Liver (tissue), 8 donors: ENCODE measurements at regions not wholly inside any gene's neighbourhood (a gene's known extent, or its start where the extent isn't known, plus 50 kb on each side); places are given as distances from the start of the nearest gene placed in this dataset.

ENCODE experiments used
- DNase-seq: peaks from one replicate; pipeline ENCODE4 v3.0.0-alpha.2; 2017; ENCODE audit warnings: low spot score
- H3K27ac ChIP-seq, 2 donors: one replicate each; pipeline ENCODE4 v1.7.0; 2013; ENCODE audit warnings: inconsistent platforms in 2 of 2, low read length in 2 of 2, control low read depth in 1 of 2, low read depth in 1 of 2, mild to moderate bottlenecking in 1 of 2
- H3K27me3 ChIP-seq, 4 donors: one replicate each; pipeline versions ENCODE4 v1.6.1 to v1.7.0; 2013; ENCODE audit warnings: low read length in 3 of 4, inconsistent platforms in 1 of 4, mild to moderate bottlenecking in 1 of 4, moderate library complexity in 1 of 4; ENCODE audit not compliant: control insufficient read depth in 4 of 4, insufficient read depth in 4 of 4
- H3K36me3 ChIP-seq, 4 donors: one replicate each; pipeline versions ENCODE4 v1.6.1 to v1.7.0; 2013; ENCODE audit warnings: low read length in 3 of 4, mild to moderate bottlenecking in 3 of 4, low read depth in 1 of 4, moderate library complexity in 1 of 4; ENCODE audit not compliant: control insufficient read depth in 4 of 4, insufficient read depth in 3 of 4
- H3K4me1 ChIP-seq, 4 donors: one replicate each; pipeline versions ENCODE4 v1.6.1 to v1.7.0; 2013; ENCODE audit warnings: low read length in 3 of 4, mild to moderate bottlenecking in 3 of 4, moderate library complexity in 1 of 4; ENCODE audit not compliant: control insufficient read depth in 4 of 4, insufficient read depth in 4 of 4
- H3K4me3 ChIP-seq, 3 donors: one replicate each; pipeline versions ENCODE4 v1.6.1 to v1.7.0; 2013; ENCODE audit warnings: low read length in 3 of 3, control low read depth in 1 of 3, low read depth in 1 of 3, mild to moderate bottlenecking in 1 of 3
- H3K9ac ChIP-seq, 2 donors: one replicate each; pipeline ENCODE4 v1.7.0; 2013; ENCODE audit warnings: low read length in 2 of 2, mild to moderate bottlenecking in 2 of 2, moderate library complexity in 2 of 2, control low read depth in 1 of 2, low read depth in 1 of 2
- H3K9me3 ChIP-seq, 4 donors: one replicate each; pipeline versions ENCODE4 v1.6.1 to v1.7.0; 2013; ENCODE audit warnings: low read length in 3 of 4; ENCODE audit not compliant: control insufficient read depth in 4 of 4
- EGR1 ChIP-seq, 2 donors: IDR thresholded peaks; 2 replicates each; pipeline ENCODE4 v1.6.1; 2016 to 2018; ENCODE audit warnings: antibody characterized with exemption in 2 of 2, low read depth in 2 of 2
- FOXA2 ChIP-seq: IDR thresholded peaks from 2 replicates; pipeline ENCODE4 v1.6.1; 2016; ENCODE audit warnings: antibody characterized with exemption
- GABPA ChIP-seq, 2 donors: IDR thresholded peaks in 1 of 2; conservative IDR thresholded peaks in 1 of 2; 2 replicates each; pipeline ENCODE4 v1.6.1; 2016; ENCODE audit warnings: antibody characterized with exemption in 2 of 2, mild to moderate bottlenecking in 1 of 2, moderate library complexity in 1 of 2
- HNF4G ChIP-seq: IDR thresholded peaks from 2 replicates; pipeline ENCODE4 v1.6.1; 2016; ENCODE audit warnings: antibody characterized with exemption
- JUND ChIP-seq, 2 donors: IDR thresholded peaks; 2 replicates each; pipeline ENCODE4 v1.6.1; 2016; ENCODE audit warnings: antibody characterized with exemption in 2 of 2
- NR2F2 ChIP-seq: IDR thresholded peaks from 2 replicates; pipeline ENCODE4 v1.6.1; 2016; ENCODE audit warnings: antibody characterized with exemption
- RAD21 ChIP-seq, 2 donors: IDR thresholded peaks; 2 replicates each; pipeline ENCODE4 v1.6.1; 2016; ENCODE audit warnings: antibody characterized with exemption in 2 of 2, mild to moderate bottlenecking in 2 of 2
- RXRA ChIP-seq, 2 donors: IDR thresholded peaks; 2 replicates each; pipeline ENCODE4 v1.6.1; 2017 to 2018; ENCODE audit warnings: antibody characterized with exemption in 2 of 2, mild to moderate bottlenecking in 1 of 2
- YY1 ChIP-seq: IDR thresholded peaks from 2 replicates; pipeline ENCODE4 v1.6.1; 2016; ENCODE audit warnings: antibody characterized with exemption, mild to moderate bottlenecking
- WGBS: extraction: QIAGEN DNeasy Blood & Tissue Kit; methylation state at CpG from one replicate; pipeline ENCODE4 v1.1.7; 2013; 5-methylcytosine and 5-hydroxymethylcytosine counted together
- TF ChIP-seq, protein P1 (sequence below): IDR thresholded peaks from 2 replicates; pipeline ENCODE4 v1.6.1; 2016; ENCODE audit warnings: antibody characterized with exemption, mild to moderate bottlenecking
- TF ChIP-seq, protein P2 (sequence below): fragments of 150-350 bp; IDR thresholded peaks from 2 replicates; pipeline ENCODE4 v1.5.1; 2017; ENCODE audit warnings: improper control_type of control experiment, low read depth, low read length; ENCODE audit not compliant: missing input control
- TF ChIP-seq, protein P3 (sequence below): IDR thresholded peaks from 2 replicates; pipeline ENCODE4 v1.6.1; 2016; ENCODE audit warnings: antibody characterized with exemption
- TF ChIP-seq, protein P4 (sequence below): IDR thresholded peaks from 2 replicates; pipeline ENCODE4 v1.6.1; 2016; ENCODE audit warnings: antibody characterized with exemption
- TF ChIP-seq, protein P5 (sequence below): IDR thresholded peaks from 2 replicates; pipeline ENCODE4 v1.6.1; 2016; ENCODE audit warnings: antibody characterized with exemption
- donor health status: healthy.
- donor health status: healthy.
- donor health status: healthy.
- donor health status: healthy.
- donor health status: healthy.

DNA sequence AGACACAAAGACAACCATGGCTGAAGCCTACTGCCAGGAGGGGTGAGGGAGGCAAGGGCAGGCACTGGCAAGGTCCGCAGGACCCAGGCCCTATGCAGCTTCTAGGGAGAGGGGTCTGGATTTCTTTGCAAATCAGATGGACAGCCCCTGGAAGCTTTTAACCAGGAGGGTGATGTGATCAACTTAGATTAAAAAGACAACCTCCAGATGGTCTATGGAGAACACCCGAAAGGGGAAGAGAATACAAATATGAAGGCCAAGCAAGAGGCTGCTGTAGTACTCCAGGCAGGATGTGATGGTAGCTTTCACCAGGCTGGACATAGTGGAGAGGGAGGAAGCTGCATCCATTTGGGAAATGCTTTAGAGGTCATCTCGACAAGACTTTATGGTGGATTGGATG lies 83.3 kb upstream of the TSPAN11 start (continued):
- TF ChIP-seq, protein P1, sequence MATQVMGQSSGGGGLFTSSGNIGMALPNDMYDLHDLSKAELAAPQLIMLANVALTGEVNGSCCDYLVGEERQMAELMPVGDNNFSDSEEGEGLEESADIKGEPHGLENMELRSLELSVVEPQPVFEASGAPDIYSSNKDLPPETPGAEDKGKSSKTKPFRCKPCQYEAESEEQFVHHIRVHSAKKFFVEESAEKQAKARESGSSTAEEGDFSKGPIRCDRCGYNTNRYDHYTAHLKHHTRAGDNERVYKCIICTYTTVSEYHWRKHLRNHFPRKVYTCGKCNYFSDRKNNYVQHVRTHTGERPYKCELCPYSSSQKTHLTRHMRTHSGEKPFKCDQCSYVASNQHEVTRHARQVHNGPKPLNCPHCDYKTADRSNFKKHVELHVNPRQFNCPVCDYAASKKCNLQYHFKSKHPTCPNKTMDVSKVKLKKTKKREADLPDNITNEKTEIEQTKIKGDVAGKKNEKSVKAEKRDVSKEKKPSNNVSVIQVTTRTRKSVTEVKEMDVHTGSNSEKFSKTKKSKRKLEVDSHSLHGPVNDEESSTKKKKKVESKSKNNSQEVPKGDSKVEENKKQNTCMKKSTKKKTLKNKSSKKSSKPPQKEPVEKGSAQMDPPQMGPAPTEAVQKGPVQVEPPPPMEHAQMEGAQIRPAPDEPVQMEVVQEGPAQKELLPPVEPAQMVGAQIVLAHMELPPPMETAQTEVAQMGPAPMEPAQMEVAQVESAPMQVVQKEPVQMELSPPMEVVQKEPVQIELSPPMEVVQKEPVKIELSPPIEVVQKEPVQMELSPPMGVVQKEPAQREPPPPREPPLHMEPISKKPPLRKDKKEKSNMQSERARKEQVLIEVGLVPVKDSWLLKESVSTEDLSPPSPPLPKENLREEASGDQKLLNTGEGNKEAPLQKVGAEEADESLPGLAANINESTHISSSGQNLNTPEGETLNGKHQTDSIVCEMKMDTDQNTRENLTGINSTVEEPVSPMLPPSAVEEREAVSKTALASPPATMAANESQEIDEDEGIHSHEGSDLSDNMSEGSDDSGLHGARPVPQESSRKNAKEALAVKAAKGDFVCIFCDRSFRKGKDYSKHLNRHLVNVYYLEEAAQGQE, result no peak
- TF ChIP-seq JUND (IDR thresholded peaks at IDR 0.05) (no peak), GABPA (IDR thresholded peaks at IDR 0.05 in 1 of 2, conservative IDR thresholded peaks at IDR 0.05 in 1 of 2) (no peak)

DNA sequence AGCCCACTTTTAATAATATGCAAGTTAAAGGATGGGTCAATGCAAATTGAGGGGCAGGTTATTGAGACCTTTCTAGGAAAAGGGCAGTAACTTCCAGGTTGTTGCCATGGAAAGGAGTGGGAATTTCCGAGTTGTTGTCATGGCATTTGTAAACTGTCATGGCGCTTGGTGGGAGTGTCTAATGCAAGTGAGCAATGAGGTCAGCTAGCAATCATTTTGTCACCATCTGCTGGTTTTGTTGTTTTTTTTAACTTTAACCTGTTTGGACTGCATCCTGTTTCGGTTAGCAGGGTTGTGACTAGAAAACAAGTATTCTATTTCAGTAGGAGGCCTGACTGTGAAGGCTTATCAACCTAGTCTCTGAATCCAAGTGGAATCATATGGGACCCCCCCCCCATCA lies 85.8 kb upstream of the TSPAN11 start:
- Histone ChIP-seq H3K9ac (no peak overlapping the region), H3K27ac (no peak overlapping the region), H3K4me3 (no peak overlapping the region), H3K27me3 (peaks cover 0 to 3% (median 0%) of the 10 kb centered on the region in 4 donors), H3K36me3 (no peaks in the 10 kb centered on the region), H3K4me1 (no peaks in the 10 kb centered on the region), H3K9me3 (no peaks in the 10 kb centered on the region)
- DNase-seq, result no peak
- TF ChIP-seq GABPA (IDR thresholded peaks at IDR 0.05 in 1 of 2, conservative IDR thresholded peaks at IDR 0.05 in 1 of 2) (no peak), HNF4G (no peak), RAD21 (IDR thresholded peaks at IDR 0.05) (no peak), JUND (IDR thresholded peaks at IDR 0.05) (no peak), EGR1 (IDR thresholded peaks at IDR 0.05; ENCODE audit: low read depth in 2 of 2) (no peak), RXRA (IDR thresholded peaks at IDR 0.05) (no peak), NR2F2 (no peak), YY1 (no peak), FOXA2 (no peak)
- TF ChIP-seq, protein P2, sequence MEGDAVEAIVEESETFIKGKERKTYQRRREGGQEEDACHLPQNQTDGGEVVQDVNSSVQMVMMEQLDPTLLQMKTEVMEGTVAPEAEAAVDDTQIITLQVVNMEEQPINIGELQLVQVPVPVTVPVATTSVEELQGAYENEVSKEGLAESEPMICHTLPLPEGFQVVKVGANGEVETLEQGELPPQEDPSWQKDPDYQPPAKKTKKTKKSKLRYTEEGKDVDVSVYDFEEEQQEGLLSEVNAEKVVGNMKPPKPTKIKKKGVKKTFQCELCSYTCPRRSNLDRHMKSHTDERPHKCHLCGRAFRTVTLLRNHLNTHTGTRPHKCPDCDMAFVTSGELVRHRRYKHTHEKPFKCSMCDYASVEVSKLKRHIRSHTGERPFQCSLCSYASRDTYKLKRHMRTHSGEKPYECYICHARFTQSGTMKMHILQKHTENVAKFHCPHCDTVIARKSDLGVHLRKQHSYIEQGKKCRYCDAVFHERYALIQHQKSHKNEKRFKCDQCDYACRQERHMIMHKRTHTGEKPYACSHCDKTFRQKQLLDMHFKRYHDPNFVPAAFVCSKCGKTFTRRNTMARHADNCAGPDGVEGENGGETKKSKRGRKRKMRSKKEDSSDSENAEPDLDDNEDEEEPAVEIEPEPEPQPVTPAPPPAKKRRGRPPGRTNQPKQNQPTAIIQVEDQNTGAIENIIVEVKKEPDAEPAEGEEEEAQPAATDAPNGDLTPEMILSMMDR, result no peak
- TF ChIP-seq, protein P3, sequence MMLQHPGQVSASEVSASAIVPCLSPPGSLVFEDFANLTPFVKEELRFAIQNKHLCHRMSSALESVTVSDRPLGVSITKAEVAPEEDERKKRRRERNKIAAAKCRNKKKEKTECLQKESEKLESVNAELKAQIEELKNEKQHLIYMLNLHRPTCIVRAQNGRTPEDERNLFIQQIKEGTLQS, result no peak
- TF ChIP-seq, protein P4, sequence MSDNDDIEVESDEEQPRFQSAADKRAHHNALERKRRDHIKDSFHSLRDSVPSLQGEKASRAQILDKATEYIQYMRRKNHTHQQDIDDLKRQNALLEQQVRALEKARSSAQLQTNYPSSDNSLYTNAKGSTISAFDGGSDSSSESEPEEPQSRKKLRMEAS, result no peak
- TF ChIP-seq, protein P5, sequence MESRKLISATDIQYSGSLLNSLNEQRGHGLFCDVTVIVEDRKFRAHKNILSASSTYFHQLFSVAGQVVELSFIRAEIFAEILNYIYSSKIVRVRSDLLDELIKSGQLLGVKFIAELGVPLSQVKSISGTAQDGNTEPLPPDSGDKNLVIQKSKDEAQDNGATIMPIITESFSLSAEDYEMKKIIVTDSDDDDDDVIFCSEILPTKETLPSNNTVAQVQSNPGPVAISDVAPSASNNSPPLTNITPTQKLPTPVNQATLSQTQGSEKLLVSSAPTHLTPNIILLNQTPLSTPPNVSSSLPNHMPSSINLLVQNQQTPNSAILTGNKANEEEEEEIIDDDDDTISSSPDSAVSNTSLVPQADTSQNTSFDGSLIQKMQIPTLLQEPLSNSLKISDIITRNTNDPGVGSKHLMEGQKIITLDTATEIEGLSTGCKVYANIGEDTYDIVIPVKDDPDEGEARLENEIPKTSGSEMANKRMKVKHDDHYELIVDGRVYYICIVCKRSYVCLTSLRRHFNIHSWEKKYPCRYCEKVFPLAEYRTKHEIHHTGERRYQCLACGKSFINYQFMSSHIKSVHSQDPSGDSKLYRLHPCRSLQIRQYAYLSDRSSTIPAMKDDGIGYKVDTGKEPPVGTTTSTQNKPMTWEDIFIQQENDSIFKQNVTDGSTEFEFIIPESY, result no peak
- TF ChIP-seq, protein P1, result no peak
- 89% methylated on average over 3 of the region's 3 CpGs for WGBS
